GM06990 (cell line): ENCODE measurements at regions not wholly inside any gene's neighbourhood (a gene's known extent, or its start where the extent isn't known, plus 50 kb on each side); places are given as distances from the start of the nearest gene placed in this dataset.

Experiments
- DNase-seq: peaks from one replicate; pipeline ENCODE4 v3.0.0-alpha.2; 2011; ENCODE audit not compliant: insufficient read length; ENCODE audit errors: extremely low read depth
- H3K27me3 ChIP-seq: replicated peaks from 2 replicates; pipeline ENCODE4 v1.6.0; 2011; ENCODE audit warnings: low read length; ENCODE audit not compliant: control insufficient read depth, insufficient read depth
- H3K36me3 ChIP-seq: 2 replicates; pipeline ENCODE4 v1.5.1; 2011; ENCODE audit warnings: low read length; ENCODE audit not compliant: control insufficient read depth, insufficient read depth
- H3K4me3 ChIP-seq: replicated peaks from 2 replicates; pipeline ENCODE4 v1.5.1; 2011; ENCODE audit warnings: low read depth, mild to moderate bottlenecking, control low read depth, low read length
- CTCF ChIP-seq: IDR thresholded peaks from 2 replicates; pipeline ENCODE4 v1.5.1; 2011; ENCODE audit warnings: low read length, control low read depth, mild to moderate bottlenecking, inconsistent platforms; ENCODE audit not compliant: insufficient read depth, poor library complexity, severe bottlenecking

- H3K27me3 ChIP-seq: no peaks in the 10 kb centered on the region
- H3K4me3 ChIP-seq: no peak overlapping the region
- no peak for TF ChIP-seq CTCF
- no peaks in the 10 kb centered on the region for H3K36me3 ChIP-seq
- no peak for DNase-seq
These were observed 246.6 kb upstream of the IRS2 start for GRCh38 chr13:110032969-110033368.

- DNase-seq: no peak
- H3K4me3 ChIP-seq: no peak overlapping the region
- TF ChIP-seq CTCF: no peak
- H3K27me3 ChIP-seq: no peaks in the 10 kb centered on the region
- no peaks in the 10 kb centered on the region for H3K36me3 ChIP-seq
These were observed 244.1 kb upstream of the IRS2 start for GRCh38 chr13:110030394-110030928.

DNA sequence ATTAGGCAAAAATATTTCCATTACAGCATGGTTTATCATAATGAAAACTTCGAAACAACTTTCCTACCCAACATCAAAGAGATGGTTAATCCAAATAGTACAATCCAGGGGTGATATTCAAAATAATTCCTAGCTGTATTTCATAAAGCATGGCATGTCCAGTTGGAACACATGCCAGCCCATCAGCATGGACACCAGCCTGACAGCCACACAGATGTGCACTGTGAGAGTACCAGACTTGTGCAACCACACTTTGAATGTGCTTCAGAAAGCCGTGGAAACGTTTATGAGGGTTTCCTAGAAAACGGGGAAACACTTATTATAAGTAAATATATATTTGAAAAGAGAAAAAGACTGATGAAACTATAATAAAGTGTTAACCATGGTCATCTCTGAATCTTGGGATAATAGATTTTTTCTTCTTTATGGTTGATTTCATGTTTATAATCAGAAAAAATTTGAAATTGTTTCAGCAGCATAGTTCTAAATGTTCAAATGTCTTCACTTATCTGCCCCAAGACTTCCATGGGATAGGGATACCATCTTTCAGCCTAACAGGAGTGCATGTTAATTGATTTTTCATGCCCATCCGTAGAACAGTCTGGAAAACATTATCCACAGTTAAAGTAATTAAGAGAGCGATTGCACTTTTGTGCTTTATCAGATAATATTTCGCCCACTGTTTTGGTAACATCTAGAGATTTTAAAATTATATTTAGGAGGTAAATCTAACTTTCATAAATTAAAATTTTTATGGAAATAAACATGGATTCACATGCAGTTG lies 242.6 kb upstream of the IRS2 start:
- DNase-seq: no peak
- H3K36me3 ChIP-seq: no peaks in the 10 kb centered on the region
- TF ChIP-seq CTCF: no peak
- H3K4me3 ChIP-seq: no peak overlapping the region
- no peaks in the 10 kb centered on the region for H3K27me3 ChIP-seq

- no peaks in the 10 kb centered on the region for H3K27me3 ChIP-seq
- no peak for DNase-seq
- no peak for TF ChIP-seq CTCF
- H3K36me3 ChIP-seq: no peaks in the 10 kb centered on the region
- H3K4me3 ChIP-seq: no peak overlapping the region
These were observed 241.9 kb upstream of the IRS2 start for GRCh38 chr13:110028311-110028710.

GRCh38 chr13:110027470-110028240 lies 241.3 kb upstream of the IRS2 start:
- no peak for TF ChIP-seq CTCF
- Histone ChIP-seq H3K36me3 (no peaks in the 10 kb centered on the region), H3K27me3 (no peaks in the 10 kb centered on the region), H3K4me3 (no peak overlapping the region)
- no peak for DNase-seq
